T-cell (primary cell): ENCODE measurements at regions not wholly inside any gene's neighbourhood (a gene's known extent, or its start where the extent isn't known, plus 50 kb on each side); places are given as distances from the start of the nearest gene placed in this dataset.
"Not testable (repeated sequence)": the region's sequence is repeated elsewhere in the genome, so short reads cannot be mapped to it uniquely, and the experiment has no call there.

ENCODE experiments used
- ATAC-seq, 4 experiments: fragments of 200-7000 bp in 3 of 4; fragments of 150-1000 bp in 1 of 4; cut with Tn5 transposase; replicated peaks in 1 of 4; 1 replicate in 3 of 4; 2 replicates in 1 of 4; pipeline ENCODE4 v1.10.0; 2021; ENCODE audit warnings: moderate library complexity in 3 of 4, mild to moderate bottlenecking in 2 of 4, moderate number of reproducible peaks in 1 of 4
- CTCF ChIA-PET, 2 donors: fragments of 300-600 bp; sonication (Branson Sonifier 250); formaldehyde crosslinking; loops; one replicate each; lab custom pipeline; 2022; ENCODE audit warnings: antibody characterized with exemption in 2 of 2; lab: Charles Lee
- POLR2A ChIA-PET, 2 donors: fragments of 300-600 bp; sonication (Branson Sonifier 250); formaldehyde crosslinking; loops; one replicate each; lab custom pipeline; 2022; ENCODE audit warnings: antibody characterized with exemption in 2 of 2; lab: Charles Lee
- DNase-seq, 35 experiments: peaks; one replicate each; pipeline versions ENCODE4 v3.0.0 to v3.0.0-alpha.2; 2013 to 2023
- H3K27ac ChIP-seq: one replicate; pipeline ENCODE4 v1.5.1; 2013; ENCODE audit warnings: low read length
- H3K27me3 ChIP-seq, 2 experiments: replicated peaks in 1 of 2; 1 replicate in 1 of 2; 2 replicates in 1 of 2; pipeline versions ENCODE4 v1.6.1 to v1.7.0; 2013; ENCODE audit warnings: low read length in 1 of 2, mixed read lengths in 1 of 2; ENCODE audit not compliant: control insufficient read depth in 2 of 2, insufficient read depth in 2 of 2; ENCODE audit errors: extremely low read depth in 1 of 2
- H3K36me3 ChIP-seq, 2 donors: 1 replicate in 1 of 2; 2 replicates in 1 of 2; pipeline versions ENCODE4 v1.6.1 to v1.7.0; 2013; ENCODE audit warnings: low read length in 1 of 2; ENCODE audit not compliant: control insufficient read depth in 2 of 2, insufficient read depth in 1 of 2; ENCODE audit errors: extremely low read depth in 1 of 2
- H3K4me1 ChIP-seq, 2 experiments: 1 replicate in 1 of 2; 2 replicates in 1 of 2; pipeline versions ENCODE4 v1.6.1 to v1.7.0; 2013; ENCODE audit warnings: low read length in 2 of 2, mixed read lengths in 1 of 2; ENCODE audit not compliant: insufficient read depth in 2 of 2, control insufficient read depth in 1 of 2; ENCODE audit errors: extremely low read depth in 1 of 2
- H3K4me3 ChIP-seq, 2 donors: 1 replicate in 1 of 2; 2 replicates in 1 of 2; pipeline versions ENCODE4 v1.5.1 to v1.7.0; 2013; ENCODE audit warnings: mild to moderate bottlenecking in 2 of 2, low read length in 1 of 2, moderate library complexity in 1 of 2; ENCODE audit not compliant: control insufficient read depth in 1 of 2; ENCODE audit errors: extremely low read depth in 1 of 2
- H3K9me3 ChIP-seq: 2 replicates; pipeline ENCODE4 v1.7.0; 2013
- H3K27ac Mint-ChIP-seq, 2 donors: one replicate each; pipeline ENCODE4 v1.8.0; 2020 to 2021; ENCODE audit warnings: mild to moderate bottlenecking in 2 of 2, mixed read lengths in 2 of 2
- H3K27me3 Mint-ChIP-seq, 2 donors: one replicate each; pipeline ENCODE4 v1.8.0; 2021 to 2022; ENCODE audit warnings: mixed read lengths in 2 of 2
- H3K36me3 Mint-ChIP-seq: one replicate; pipeline ENCODE4 v1.8.0; 2021; ENCODE audit warnings: mixed read lengths
- H3K4me1 Mint-ChIP-seq, 3 donors: one replicate each; pipeline ENCODE4 v1.8.0; 2020 to 2022; ENCODE audit warnings: mixed read lengths in 3 of 3, mild to moderate bottlenecking in 1 of 3
- H3K4me3 Mint-ChIP-seq, 3 donors: one replicate each; pipeline ENCODE4 v1.8.0; 2020 to 2022; ENCODE audit warnings: mild to moderate bottlenecking in 3 of 3, mixed read lengths in 3 of 3, moderate library complexity in 3 of 3
- H3K9me3 Mint-ChIP-seq, 3 donors: one replicate each; pipeline ENCODE4 v1.8.0; 2020 to 2022; ENCODE audit warnings: mixed read lengths in 3 of 3
- WGBS: methylation state at CpG from one replicate; pipeline ENCODE4 v1.1.5; 2013; ENCODE audit warnings: missing lambda C conversion rate; ENCODE audit not compliant: insufficient coverage; 5-methylcytosine and 5-hydroxymethylcytosine counted together

DNA sequence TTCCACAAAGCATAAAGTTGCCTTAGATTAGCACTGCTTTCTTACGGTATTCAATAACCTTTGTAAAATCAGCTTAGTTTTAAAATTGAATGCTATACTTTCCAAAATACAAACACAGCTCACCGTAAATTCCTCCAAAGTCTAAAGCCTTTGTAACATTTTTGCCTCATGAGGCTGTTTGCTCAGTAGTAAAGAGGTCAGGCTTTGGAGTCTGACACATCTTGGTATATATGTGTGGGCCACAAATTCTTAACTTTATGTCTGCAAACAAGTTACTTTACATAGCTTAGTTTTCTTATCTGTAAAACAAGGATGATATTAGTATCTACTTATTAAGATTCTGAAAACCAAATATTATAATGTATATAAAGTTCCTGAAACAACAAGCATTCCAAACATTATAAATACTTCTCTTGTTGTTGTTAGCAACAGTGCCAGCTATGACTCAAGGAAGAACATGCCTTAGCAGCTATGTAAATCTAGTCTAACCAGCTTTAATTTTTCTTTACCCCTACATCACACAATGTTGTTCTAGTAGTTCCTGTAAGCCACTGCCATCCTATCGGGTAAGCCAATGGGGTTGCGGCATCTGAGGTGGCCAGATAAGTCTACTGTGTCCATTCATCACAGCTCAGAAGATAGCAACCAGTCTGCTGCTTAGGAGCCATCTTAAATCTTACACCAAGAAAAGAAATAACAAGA, 709.0 kb downstream of the KLHL13 start:
- H3K27me3 ChIP-seq: no peaks in the 10 kb centered on the region
- H3K4me1 Mint-ChIP-seq: no peaks in the 10 kb centered on the region
- no peak overlapping the region for H3K4me3 ChIP-seq
- H3K4me3 Mint-ChIP-seq: no peak overlapping the region
- no peaks in the 10 kb centered on the region for H3K36me3 Mint-ChIP-seq
- ChIA-PET POLR2A (no interaction called here), CTCF (no interaction called here)
- ATAC-seq: no peak
- H3K27me3 Mint-ChIP-seq: peaks cover 0 to 24% of the 10 kb centered on the region in 2 donors
- H3K27ac ChIP-seq: no peak overlapping the region
- no CpG with 5 or more reads among the region's 4 CpGs for WGBS
- H3K4me1 ChIP-seq: no peaks in the 10 kb centered on the region
- no peaks in the 10 kb centered on the region for H3K36me3 ChIP-seq
- no peaks in the 10 kb centered on the region for H3K9me3 ChIP-seq
- H3K9me3 Mint-ChIP-seq: peaks cover 0 to 12% (median 0%) of the 10 kb centered on the region in 3 donors
- no peak overlapping the region for H3K27ac Mint-ChIP-seq
- DNase-seq: no peak

DNA sequence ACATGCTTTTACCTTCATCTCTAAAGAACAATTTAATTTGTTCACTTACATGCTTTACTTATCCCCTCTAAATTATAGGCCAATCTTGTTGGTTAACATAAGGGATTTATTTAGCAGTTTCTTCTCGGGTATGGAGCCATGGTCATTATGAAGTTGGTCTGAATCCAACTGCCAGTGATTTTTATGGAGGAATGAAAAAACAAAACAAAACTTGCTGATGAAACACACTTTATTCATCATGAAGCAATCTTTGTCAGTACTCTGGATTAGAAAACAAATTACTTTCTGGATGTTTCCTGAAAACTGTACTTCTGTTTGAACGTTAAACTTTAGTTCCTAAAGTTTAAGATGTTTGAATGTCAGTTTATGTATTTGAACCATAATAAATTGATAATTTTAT, 715.8 kb downstream of the KLHL13 start:
- DNase-seq (no peak), ATAC-seq (no peak)
- peaks cover 0 to 12% of the 10 kb centered on the region in 2 donors for H3K27me3 Mint-ChIP-seq
- no peak overlapping the region for H3K4me3 Mint-ChIP-seq
- ChIA-PET POLR2A (no interaction called here), CTCF (no interaction called here)
- no peaks in the 10 kb centered on the region for H3K4me1 Mint-ChIP-seq
- no peak overlapping the region for H3K27ac ChIP-seq
- no CpG with 5 or more reads among the region's 2 CpGs for WGBS
- H3K4me1 ChIP-seq: no peaks in the 10 kb centered on the region
- H3K27me3 ChIP-seq: no peaks in the 10 kb centered on the region
- no peaks in the 10 kb centered on the region for H3K9me3 ChIP-seq
- no peak overlapping the region for H3K27ac Mint-ChIP-seq
- no peak overlapping the region for H3K4me3 ChIP-seq
- no peaks in the 10 kb centered on the region for H3K36me3 ChIP-seq
- no peaks in the 10 kb centered on the region for H3K36me3 Mint-ChIP-seq
- peaks cover 0 to 10% (median 0%) of the 10 kb centered on the region in 3 donors for H3K9me3 Mint-ChIP-seq

DNA sequence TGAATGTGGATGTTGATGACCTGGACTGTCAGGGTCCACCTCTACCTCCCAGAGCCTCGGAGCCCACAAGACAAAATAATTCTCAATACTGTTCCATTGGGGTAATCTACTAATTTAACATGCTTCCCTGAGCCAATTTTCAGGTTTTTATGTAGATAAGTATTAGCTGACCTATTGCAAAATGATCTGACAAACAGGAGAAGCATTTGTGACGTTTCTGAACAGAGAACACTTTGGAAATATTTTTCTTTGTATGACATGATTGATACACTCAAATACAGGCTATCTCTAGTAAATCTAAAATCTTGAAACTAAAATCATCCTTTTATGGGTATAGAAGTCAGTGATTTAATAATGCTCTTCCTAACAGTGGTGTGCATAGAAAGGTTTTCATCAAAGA, 716.6 kb downstream of the KLHL13 start:
- Histone ChIP-seq H3K36me3 (no peaks in the 10 kb centered on the region), H3K4me1 (no peaks in the 10 kb centered on the region), H3K27me3 (no peaks in the 10 kb centered on the region), H3K27ac (no peak overlapping the region), H3K4me3 (no peak overlapping the region), H3K9me3 (no peaks in the 10 kb centered on the region)
- DNase-seq: no peak
- peaks cover 0 to 10% (median 0%) of the 10 kb centered on the region in 3 donors for H3K9me3 Mint-ChIP-seq
- ChIA-PET POLR2A (no interaction called here), CTCF (no interaction called here)
- peaks cover 0 to 12% of the 10 kb centered on the region in 2 donors for H3K27me3 Mint-ChIP-seq
- no peaks in the 10 kb centered on the region for H3K4me1 Mint-ChIP-seq
- no peak overlapping the region for H3K27ac Mint-ChIP-seq
- WGBS: no CpG with 5 or more reads among the region's 2 CpGs
- H3K4me3 Mint-ChIP-seq: no peak overlapping the region
- ATAC-seq: no peak
- no peaks in the 10 kb centered on the region for H3K36me3 Mint-ChIP-seq

DNA sequence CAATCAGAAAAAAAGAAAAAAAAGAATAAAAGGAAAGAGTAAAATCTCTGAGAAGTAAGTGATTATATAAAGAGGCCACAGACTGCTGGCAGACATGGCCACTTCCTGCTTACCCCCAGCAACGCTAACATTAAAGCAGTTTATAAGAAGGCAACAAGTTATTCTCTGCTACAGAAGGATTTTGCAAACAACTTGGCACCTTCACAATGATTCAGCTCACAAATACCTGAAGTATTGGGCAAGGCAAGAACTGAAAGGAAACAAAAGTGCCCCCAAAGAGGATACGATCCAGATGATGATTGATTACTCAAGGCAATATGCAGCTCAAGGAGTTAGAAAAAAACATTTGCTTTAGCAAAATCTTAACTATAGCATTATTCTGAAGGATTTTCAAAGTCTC, 718.8 kb downstream of the KLHL13 start:
- no peaks in the 10 kb centered on the region for H3K36me3 ChIP-seq
- Mint-ChIP-seq H3K9me3 (peaks cover 0 to 4% (median 0%) of the 10 kb centered on the region in 3 donors), H3K27me3 (no peaks in the 10 kb centered on the region), H3K4me1 (no peaks in the 10 kb centered on the region), H3K27ac (no peak overlapping the region), H3K4me3 (no peak overlapping the region), H3K36me3 (no peaks in the 10 kb centered on the region)
- no CpG with 5 or more reads among the region's 2 CpGs for WGBS
- ChIA-PET CTCF (no interaction called here), POLR2A (interaction anchor here in 1 of 2 donors (0.6 kb wide), 1 partner anchor 10 kb away, joined by 3 read pairs; no protein-coding TSS in a partner anchor)
- no peak for DNase-seq
- H3K27ac ChIP-seq: no peak overlapping the region
- H3K4me1 ChIP-seq: no peaks in the 10 kb centered on the region
- no peak for ATAC-seq
- H3K27me3 ChIP-seq: no peaks in the 10 kb centered on the region
- no peak overlapping the region for H3K4me3 ChIP-seq
- H3K9me3 ChIP-seq: no peaks in the 10 kb centered on the region

DNA sequence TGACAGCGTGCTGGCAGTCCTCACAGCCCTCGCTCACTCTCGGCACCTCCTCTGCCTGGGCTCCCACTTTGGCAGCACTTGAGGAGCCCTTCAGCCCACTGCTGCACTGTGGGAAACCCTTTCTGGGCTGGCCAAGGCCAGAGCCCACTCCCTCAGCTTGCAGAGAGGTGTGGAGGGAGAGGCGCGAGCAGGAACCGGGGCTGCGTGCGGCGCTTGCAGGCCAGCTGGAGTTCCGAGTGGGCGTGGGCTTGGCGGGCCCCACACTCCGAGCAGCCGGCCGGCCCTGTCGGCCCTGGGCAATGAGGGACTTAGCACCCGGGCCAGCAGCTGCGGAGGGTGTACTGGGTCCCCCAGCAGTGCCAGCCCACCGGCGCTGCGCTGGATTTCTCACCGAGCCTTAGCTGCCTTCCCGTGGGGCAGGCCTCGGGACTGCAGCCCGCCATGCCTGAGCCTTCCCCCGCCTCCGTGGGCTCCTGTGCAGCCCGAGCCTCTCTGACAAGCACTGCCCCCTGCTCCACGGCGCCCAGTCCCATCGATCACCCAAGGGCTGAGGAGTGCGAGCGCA, 722.0 kb downstream of the KLHL13 start:
- CTCF ChIA-PET, H3K4me3 Mint-ChIP-seq, H3K4me1 ChIP-seq, H3K4me3 ChIP-seq, H3K9me3 ChIP-seq, H3K4me1 Mint-ChIP-seq, ATAC-seq, H3K9me3 Mint-ChIP-seq, H3K27me3 ChIP-seq, H3K27ac Mint-ChIP-seq, H3K36me3 Mint-ChIP-seq, POLR2A ChIA-PET, H3K27me3 Mint-ChIP-seq, H3K36me3 ChIP-seq, DNase-seq, H3K27ac ChIP-seq: not testable (repeated sequence)
- WGBS: 96% methylated on average over 15 of the region's 33 CpGs

DNA sequence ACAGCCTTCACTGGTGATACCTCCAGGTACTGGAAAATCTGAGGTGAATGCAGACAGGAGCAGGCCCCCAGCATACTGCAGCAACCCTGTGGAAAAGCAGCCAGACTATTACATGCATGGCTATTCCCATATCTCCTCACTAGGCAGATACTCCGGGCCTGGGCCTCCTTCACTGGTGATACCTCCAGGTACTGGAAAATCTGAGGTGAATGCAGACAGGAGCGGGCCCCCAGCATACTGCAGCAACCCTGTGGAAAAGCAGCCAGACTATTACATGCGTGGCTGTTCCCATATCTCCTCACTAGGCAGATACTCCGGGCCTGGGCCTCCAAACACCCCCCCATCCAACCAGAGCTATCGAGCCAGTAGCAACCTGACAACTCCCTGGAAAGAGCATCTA, 724.2 kb downstream of the KLHL13 start:
- 66% methylated on average over 2 of the region's 5 CpGs for WGBS
- not testable (repeated sequence) for H3K4me1 Mint-ChIP-seq

More for the DNA sequence above, 724.2 kb downstream of the KLHL13 start:
- POLR2A ChIA-PET, H3K4me1 ChIP-seq, H3K27me3 ChIP-seq, DNase-seq, H3K4me3 ChIP-seq, ATAC-seq, H3K36me3 ChIP-seq, H3K36me3 Mint-ChIP-seq, H3K27ac ChIP-seq, H3K4me3 Mint-ChIP-seq, H3K27ac Mint-ChIP-seq, H3K9me3 Mint-ChIP-seq, CTCF ChIA-PET, H3K27me3 Mint-ChIP-seq, H3K9me3 ChIP-seq: not testable (repeated sequence)
